ENCODE measurements at regions not wholly inside any gene's neighbourhood (a gene's known extent, or its start where the extent isn't known, plus 50 kb on each side); places are given as distances from the start of the nearest gene placed in this dataset.

DNA sequence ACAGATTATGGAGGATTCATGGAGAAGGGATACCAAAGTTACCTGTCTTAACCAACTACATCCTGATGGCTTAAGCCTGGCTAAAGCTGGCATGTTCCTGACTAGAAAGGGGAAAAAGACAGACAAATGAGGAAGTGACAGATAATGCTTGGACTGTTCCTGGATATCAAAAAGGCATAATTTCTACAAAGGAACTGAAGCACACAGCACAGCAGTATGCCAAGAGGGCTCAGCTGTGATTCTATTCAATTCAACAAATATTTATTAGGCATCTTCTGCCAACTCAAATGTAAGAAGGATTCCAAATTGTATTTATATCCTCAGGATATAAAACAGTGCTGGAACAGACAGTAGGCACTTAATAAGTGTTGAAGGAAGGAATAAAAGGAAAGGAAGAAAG, 59.5 kb downstream of the KLF12 start:
- ChIA-PET CTCF (no interaction called here), POLR2A (interaction anchor here (0.5 kb wide), 1 partner anchor 1371 kb away, joined by 6 read pairs; no protein-coding TSS in a partner anchor)
- H3K9me3 ChIP-seq (ENCODE audit: control insufficient read depth, insufficient read depth, low read depth, low read length), result no peaks in the 10 kb centered on the region
- no peak overlapping the region for H3K4me3 ChIP-seq (ENCODE audit: low read depth, low read length)
- no peak overlapping the region for H3K27ac ChIP-seq (ENCODE audit: extremely low read depth, low read depth, low read length)
- H3K36me3 ChIP-seq (ENCODE audit: control insufficient read depth in 2 of 2, insufficient read depth in 1 of 2, low read length in 2 of 2), result no peaks in the 10 kb centered on the region
- H3K4me1 ChIP-seq (ENCODE audit: control insufficient read depth, insufficient read depth, low read length), result no peaks in the 10 kb centered on the region
- TF ChIP-seq ZBTB8A (tag by site-specific recombination; IDR thresholded peaks at IDR 0.05), result no peak
- no peak for TF ChIP-seq SP2 (tag by site-specific recombination; IDR thresholded peaks at IDR 0.05)
- no peak for TF ChIP-seq ZNF214 (tag by site-specific recombination; IDR thresholded peaks at IDR 0.05; ENCODE audit: borderline replicate concordance)
- TF ChIP-seq, protein P1, sequence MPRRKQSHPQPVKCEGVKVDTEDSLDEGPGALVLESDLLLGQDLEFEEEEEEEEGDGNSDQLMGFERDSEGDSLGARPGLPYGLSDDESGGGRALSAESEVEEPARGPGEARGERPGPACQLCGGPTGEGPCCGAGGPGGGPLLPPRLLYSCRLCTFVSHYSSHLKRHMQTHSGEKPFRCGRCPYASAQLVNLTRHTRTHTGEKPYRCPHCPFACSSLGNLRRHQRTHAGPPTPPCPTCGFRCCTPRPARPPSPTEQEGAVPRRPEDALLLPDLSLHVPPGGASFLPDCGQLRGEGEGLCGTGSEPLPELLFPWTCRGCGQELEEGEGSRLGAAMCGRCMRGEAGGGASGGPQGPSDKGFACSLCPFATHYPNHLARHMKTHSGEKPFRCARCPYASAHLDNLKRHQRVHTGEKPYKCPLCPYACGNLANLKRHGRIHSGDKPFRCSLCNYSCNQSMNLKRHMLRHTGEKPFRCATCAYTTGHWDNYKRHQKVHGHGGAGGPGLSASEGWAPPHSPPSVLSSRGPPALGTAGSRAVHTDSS (tag by site-specific recombination; IDR thresholded peaks at IDR 0.05), result no peak
- TF ChIP-seq KLF1 (tag by site-specific recombination; IDR thresholded peaks at IDR 0.05), result no peak
- no peak for TF ChIP-seq YY1 (tag by site-specific recombination; IDR thresholded peaks at IDR 0.05)
- no peak for TF ChIP-seq ZNF416 (tag by site-specific recombination; IDR thresholded peaks at IDR 0.05)
- TF ChIP-seq ZBTB7A (tag by site-specific recombination; IDR thresholded peaks at IDR 0.05; ENCODE audit: low read depth), result no peak
- TF ChIP-seq BCL11A (tag by site-specific recombination; IDR thresholded peaks at IDR 0.05; ENCODE audit: low read depth), result no peak

DNA sequence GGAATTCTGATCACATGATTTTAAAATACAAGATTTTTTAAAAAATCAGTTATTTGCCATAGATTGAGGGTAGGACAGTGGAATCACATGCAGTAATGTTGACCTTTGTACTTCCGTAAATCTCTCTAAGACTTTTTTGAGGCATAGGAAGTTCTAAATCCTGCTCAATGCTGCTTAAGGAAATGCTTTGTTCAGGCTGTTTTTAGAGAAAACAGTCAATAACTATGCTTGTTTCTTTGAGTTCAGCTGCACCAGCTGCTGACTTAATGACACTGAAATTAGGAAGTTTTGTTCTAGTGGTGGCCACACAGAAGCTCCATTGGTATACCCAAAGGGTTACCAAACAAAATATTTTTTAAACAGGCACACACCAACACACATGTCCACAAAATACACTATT, 60.9 kb downstream of the KLF12 start:
- ChIA-PET CTCF (no interaction called here), POLR2A (no interaction called here)
- no peaks in the 10 kb centered on the region for H3K9me3 ChIP-seq (ENCODE audit: control insufficient read depth, insufficient read depth, low read depth, low read length)
- no peak overlapping the region for H3K4me3 ChIP-seq (ENCODE audit: low read depth, low read length)
- no peak overlapping the region for H3K27ac ChIP-seq (ENCODE audit: extremely low read depth, low read depth, low read length)
- no peaks in the 10 kb centered on the region for H3K4me1 ChIP-seq (ENCODE audit: control insufficient read depth, insufficient read depth, low read length)
- H3K36me3 ChIP-seq (ENCODE audit: control insufficient read depth in 2 of 2, insufficient read depth in 1 of 2, low read length in 2 of 2), result no peaks in the 10 kb centered on the region
- TF ChIP-seq BCL11A (tag by site-specific recombination; IDR thresholded peaks at IDR 0.05; ENCODE audit: low read depth) (no peak), ZNF175 (tag by site-specific recombination; IDR thresholded peaks at IDR 0.05) (no peak), ZNF514 (tag by site-specific recombination; IDR thresholded peaks at IDR 0.05) (no peak), ZNF768 (tag by site-specific recombination; IDR thresholded peaks at IDR 0.05) (no peak), ZNF560 (tag by site-specific recombination; IDR thresholded peaks at IDR 0.05; ENCODE audit: borderline replicate concordance) (no peak), ZNF670 (tag by site-specific recombination; IDR thresholded peaks at IDR 0.05; ENCODE audit: low read depth) (no peak), KLF1 (tag by site-specific recombination; IDR thresholded peaks at IDR 0.05) (no peak), ZNF501 (tag by site-specific recombination; IDR thresholded peaks at IDR 0.05) (no peak), ZNF146 (tag by site-specific recombination; IDR thresholded peaks at IDR 0.05) (no peak), ZNF114 (tag by site-specific recombination; IDR thresholded peaks at IDR 0.05) (no peak)
- TF ChIP-seq, protein P2, sequence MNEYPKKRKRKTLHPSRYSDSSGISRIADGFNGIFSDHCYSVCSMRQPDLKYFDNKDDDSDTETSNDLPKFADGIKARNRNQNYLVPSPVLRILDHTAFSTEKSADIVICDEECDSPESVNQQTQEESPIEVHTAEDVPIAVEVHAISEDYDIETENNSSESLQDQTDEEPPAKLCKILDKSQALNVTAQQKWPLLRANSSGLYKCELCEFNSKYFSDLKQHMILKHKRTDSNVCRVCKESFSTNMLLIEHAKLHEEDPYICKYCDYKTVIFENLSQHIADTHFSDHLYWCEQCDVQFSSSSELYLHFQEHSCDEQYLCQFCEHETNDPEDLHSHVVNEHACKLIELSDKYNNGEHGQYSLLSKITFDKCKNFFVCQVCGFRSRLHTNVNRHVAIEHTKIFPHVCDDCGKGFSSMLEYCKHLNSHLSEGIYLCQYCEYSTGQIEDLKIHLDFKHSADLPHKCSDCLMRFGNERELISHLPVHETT (tag by site-specific recombination; IDR thresholded peaks at IDR 0.05), result no peak
- TF ChIP-seq, protein P3, sequence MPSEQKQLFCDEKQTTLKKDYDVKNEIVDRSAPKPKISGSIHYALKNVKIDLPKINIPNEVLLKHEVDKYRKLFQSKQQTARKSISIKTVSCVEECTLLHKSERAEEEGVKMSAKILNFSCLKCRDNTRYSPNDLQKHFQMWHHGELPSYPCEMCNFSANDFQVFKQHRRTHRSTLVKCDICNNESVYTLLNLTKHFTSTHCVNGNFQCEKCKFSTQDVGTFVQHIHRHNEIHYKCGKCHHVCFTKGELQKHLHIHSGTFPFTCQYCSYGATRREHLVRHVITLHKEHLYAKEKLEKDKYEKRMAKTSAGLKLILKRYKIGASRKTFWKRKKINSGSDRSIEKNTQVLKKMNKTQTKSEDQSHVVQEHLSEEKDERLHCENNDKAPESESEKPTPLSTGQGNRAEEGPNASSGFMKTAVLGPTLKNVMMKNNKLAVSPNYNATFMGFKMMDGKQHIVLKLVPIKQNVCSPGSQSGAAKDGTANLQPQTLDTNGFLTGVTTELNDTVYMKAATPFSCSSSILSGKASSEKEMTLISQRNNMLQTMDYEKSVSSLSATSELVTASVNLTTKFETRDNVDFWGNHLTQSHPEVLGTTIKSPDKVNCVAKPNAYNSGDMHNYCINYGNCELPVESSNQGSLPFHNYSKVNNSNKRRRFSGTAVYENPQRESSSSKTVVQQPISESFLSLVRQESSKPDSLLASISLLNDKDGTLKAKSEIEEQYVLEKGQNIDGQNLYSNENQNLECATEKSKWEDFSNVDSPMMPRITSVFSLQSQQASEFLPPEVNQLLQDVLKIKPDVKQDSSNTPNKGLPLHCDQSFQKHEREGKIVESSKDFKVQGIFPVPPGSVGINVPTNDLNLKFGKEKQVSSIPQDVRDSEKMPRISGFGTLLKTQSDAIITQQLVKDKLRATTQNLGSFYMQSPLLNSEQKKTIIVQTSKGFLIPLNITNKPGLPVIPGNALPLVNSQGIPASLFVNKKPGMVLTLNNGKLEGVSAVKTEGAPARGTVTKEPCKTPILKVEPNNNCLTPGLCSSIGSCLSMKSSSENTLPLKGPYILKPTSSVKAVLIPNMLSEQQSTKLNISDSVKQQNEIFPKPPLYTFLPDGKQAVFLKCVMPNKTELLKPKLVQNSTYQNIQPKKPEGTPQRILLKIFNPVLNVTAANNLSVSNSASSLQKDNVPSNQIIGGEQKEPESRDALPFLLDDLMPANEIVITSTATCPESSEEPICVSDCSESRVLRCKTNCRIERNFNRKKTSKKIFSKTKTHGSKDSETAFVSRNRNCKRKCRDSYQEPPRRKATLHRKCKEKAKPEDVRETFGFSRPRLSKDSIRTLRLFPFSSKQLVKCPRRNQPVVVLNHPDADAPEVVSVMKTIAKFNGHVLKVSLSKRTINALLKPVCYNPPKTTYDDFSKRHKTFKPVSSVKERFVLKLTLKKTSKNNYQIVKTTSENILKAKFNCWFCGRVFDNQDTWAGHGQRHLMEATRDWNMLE (tag by site-specific recombination; conservative IDR thresholded peaks at IDR 0.05; ENCODE audit: low read depth), result no peak
- TF ChIP-seq, protein P4, sequence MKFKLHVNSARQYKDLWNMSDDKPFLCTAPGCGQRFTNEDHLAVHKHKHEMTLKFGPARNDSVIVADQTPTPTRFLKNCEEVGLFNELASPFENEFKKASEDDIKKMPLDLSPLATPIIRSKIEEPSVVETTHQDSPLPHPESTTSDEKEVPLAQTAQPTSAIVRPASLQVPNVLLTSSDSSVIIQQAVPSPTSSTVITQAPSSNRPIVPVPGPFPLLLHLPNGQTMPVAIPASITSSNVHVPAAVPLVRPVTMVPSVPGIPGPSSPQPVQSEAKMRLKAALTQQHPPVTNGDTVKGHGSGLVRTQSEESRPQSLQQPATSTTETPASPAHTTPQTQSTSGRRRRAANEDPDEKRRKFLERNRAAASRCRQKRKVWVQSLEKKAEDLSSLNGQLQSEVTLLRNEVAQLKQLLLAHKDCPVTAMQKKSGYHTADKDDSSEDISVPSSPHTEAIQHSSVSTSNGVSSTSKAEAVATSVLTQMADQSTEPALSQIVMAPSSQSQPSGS (tag by site-specific recombination; IDR thresholded peaks at IDR 0.05; ENCODE audit: low read depth), result no peak
- TF ChIP-seq, protein P5, sequence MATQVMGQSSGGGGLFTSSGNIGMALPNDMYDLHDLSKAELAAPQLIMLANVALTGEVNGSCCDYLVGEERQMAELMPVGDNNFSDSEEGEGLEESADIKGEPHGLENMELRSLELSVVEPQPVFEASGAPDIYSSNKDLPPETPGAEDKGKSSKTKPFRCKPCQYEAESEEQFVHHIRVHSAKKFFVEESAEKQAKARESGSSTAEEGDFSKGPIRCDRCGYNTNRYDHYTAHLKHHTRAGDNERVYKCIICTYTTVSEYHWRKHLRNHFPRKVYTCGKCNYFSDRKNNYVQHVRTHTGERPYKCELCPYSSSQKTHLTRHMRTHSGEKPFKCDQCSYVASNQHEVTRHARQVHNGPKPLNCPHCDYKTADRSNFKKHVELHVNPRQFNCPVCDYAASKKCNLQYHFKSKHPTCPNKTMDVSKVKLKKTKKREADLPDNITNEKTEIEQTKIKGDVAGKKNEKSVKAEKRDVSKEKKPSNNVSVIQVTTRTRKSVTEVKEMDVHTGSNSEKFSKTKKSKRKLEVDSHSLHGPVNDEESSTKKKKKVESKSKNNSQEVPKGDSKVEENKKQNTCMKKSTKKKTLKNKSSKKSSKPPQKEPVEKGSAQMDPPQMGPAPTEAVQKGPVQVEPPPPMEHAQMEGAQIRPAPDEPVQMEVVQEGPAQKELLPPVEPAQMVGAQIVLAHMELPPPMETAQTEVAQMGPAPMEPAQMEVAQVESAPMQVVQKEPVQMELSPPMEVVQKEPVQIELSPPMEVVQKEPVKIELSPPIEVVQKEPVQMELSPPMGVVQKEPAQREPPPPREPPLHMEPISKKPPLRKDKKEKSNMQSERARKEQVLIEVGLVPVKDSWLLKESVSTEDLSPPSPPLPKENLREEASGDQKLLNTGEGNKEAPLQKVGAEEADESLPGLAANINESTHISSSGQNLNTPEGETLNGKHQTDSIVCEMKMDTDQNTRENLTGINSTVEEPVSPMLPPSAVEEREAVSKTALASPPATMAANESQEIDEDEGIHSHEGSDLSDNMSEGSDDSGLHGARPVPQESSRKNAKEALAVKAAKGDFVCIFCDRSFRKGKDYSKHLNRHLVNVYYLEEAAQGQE (tag by site-specific recombination; IDR thresholded peaks at IDR 0.05), result no peak

All from HEK293 (cell line).